Lower leg skin (tissue), 3 donors: ENCODE measurements at regions not wholly inside any gene's neighbourhood (a gene's known extent, or its start where the extent isn't known, plus 50 kb on each side); places are given as distances from the start of the nearest gene placed in this dataset.

Experiments
- POLR2A ChIP-seq, 2 donors: fragments of 450-650 bp; IDR thresholded peaks; one replicate each; pipeline ENCODE4 v1.6.1; 2016 to 2017; ENCODE audit warnings: antibody characterized with exemption in 2 of 2, mild to moderate bottlenecking in 1 of 2, moderate library complexity in 1 of 2
- TF ChIP-seq, protein P1 (sequence below), 3 donors: fragments of 450-650 bp; IDR thresholded peaks; one replicate each; pipeline ENCODE4 v1.5.1; 2016; ENCODE audit warnings: antibody characterized with exemption in 3 of 3, mild to moderate bottlenecking in 3 of 3, moderate library complexity in 2 of 3

DNA sequence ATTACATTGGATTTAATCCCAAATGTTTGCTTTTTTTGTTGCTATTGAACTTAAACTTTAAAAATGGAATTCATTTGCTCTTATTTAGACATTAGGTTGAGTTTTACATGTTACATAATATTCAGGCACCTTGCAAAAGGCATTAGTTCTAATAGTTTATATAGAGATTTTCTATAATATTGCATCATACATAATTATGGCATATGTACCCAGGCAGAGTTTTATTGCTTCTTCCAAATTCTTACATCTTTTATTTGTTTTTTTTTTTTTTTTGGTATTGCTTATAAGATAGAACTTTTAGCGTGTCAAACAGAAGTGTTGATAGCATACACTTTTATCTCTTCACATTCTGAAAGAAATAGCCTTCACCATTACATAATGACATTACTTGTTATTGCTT, 487.7 kb downstream of the GABRG1 start:
- TF ChIP-seq, protein P1, sequence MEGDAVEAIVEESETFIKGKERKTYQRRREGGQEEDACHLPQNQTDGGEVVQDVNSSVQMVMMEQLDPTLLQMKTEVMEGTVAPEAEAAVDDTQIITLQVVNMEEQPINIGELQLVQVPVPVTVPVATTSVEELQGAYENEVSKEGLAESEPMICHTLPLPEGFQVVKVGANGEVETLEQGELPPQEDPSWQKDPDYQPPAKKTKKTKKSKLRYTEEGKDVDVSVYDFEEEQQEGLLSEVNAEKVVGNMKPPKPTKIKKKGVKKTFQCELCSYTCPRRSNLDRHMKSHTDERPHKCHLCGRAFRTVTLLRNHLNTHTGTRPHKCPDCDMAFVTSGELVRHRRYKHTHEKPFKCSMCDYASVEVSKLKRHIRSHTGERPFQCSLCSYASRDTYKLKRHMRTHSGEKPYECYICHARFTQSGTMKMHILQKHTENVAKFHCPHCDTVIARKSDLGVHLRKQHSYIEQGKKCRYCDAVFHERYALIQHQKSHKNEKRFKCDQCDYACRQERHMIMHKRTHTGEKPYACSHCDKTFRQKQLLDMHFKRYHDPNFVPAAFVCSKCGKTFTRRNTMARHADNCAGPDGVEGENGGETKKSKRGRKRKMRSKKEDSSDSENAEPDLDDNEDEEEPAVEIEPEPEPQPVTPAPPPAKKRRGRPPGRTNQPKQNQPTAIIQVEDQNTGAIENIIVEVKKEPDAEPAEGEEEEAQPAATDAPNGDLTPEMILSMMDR (IDR thresholded peaks at IDR 0.05): no peak
- no peak for TF ChIP-seq POLR2A (IDR thresholded peaks at IDR 0.05)
